Stimulated activated CD4-positive, alpha-beta T cell treated with anti-CD3 and anti-CD28 coated beads, Interleukin-15, amount 100 ng/mL, for 48 hours (primary cell): ENCODE measurements at regions not wholly inside any gene's neighbourhood (a gene's known extent, or its start where the extent isn't known, plus 50 kb on each side); places are given as distances from the start of the nearest gene placed in this dataset.

Source experiments
- DNase-seq, 2 donors: peaks; one replicate each; pipeline ENCODE4 v3.0.0-alpha.2; 2020; ENCODE audit warnings: low read depth in 2 of 2

DNA sequence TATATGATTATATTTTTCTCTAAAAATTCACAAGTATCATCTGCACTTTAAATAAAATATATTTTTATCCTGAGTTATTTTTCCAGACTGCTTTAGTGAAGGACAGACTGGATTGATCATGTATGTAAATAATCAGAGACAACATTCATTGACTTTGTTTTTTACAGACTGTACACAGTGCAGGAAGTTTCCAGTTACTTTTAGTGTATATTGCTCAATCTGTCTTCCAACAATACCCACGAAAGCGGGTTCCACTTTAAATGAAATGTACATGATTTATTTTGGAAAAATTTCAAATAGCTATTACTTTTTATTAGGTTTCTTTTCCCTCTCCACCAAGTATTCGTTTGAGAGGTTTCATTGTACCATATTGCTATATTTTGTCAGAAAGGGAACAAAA, 497.0 kb downstream of the FSCB start:
- no peak for DNase-seq

DNA sequence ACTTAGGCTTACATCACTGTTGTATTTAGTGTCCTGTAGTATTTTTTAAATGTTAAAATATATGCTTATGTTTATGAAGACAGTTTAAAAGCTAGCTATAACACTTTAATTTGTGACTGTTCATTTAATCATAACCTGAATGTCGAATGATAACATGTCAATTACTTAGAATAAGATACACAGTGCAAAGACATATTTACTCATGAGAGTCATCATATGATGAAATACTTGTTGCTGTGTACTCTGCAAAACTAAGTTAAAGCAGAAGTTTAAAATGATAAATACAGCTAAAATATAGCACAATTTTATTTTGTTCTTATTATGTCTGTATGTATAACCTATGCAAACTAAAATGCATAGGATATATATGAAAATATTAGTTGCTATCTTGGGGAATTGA, 497.4 kb downstream of the FSCB start:
- no peak for DNase-seq

DNA sequence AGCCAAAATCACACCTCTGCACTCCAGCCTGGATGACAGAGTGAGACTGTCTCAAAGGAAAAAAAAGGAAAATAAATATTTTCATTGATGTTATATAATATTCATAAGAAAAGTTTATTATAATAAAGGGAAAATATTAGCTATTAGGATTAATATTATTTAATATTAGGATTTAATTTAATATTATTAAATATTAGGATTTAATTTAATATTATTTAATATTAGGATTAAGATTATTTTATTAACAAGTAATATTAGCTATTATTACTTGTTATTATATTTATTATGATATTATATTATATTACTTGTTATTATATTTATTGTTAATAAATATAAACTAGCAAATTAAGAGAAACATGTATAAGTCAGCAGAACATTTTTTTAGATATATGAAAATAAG, 518.1 kb downstream of the FSCB start:
- DNase-seq, result no peak

DNA sequence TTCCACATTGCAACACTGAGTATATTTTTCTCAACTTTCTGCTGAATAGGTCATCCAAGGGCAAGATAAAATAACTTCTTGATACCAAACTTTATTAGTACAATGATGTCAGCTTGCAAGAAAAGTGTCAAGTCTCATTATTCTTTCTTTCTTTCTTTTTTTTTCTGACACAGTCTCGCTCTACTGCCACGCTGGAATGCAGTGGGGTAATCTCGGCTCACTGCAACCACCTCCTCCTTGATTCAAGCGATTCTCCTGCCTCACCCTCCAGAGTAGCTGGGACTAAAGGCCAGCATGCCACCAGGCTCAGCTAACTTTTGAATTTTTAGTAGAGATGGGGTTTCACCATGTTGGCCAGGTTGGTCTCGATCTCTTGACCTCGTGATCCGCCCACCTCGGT, 523.4 kb downstream of the FSCB start:
- DNase-seq, result no peak

DNA sequence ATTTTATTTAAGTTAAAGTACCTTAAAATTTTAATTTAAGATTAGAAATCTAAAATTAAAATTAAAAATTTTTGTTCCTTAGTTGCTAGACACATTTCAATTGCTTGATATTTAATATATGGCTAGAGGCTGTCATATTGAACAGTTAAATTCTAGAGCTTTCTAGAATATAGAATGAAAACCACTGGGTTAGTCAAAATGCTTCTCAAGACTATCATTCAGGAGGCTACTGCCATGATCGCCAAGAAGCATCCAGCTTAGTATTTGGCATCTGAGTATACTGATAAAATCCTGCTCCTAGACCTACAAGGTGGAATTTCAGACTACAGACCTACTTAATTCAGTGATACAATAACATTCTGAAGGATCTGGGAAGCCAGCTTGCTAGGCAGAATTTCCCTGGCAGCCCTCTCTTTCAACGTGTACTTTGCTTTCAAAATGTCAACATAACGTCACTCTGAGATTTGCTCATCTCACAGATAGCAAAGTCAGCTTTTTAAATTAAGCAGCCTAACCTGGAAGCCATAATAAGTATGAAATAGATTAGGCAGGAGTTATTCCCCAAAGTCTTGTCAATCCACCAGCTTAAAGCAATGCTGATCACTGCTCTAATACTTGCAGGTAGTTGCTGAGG, 525.8 kb downstream of the FSCB start:
- no peak for DNase-seq

DNA sequence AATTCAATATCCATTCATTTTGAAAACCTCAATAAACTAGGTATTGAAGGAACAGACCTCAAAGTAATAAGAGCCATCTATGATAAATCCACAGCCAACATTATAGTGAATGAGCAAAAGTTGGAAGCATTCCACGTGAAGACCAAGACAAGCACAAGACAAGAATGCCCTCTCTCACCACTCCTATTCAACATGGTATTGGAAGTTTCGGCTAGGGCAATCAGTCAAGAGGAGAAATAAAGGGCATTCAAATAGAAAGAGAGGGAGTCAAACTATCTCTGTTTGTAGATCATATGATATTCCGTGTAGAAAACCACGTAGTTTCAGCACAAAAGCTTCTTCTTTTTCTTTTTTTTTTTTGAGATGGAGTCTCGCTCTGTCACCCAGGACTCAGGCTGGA, 550.3 kb downstream of the FSCB start:
- no peak for DNase-seq

DNA sequence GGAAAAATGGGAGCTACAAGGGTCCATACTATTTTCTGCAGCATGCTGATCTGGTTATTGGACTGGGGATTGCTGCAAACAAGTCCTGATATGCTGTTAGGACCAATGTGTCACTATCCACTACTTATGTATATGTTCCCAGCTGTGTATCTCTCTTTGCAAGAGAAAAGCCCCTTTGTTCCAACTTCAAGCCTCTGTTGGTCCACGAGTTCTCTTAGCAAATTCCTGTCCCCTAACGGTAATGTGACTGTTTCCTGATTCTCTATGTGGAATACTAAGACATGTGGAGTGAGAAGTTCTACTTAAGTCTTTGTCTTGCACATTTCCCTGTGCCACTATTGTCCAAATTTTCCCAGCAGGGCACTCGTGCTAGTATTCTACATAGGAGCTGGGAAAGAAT, 557.7 kb downstream of the FSCB start:
- DNase-seq, result no peak

DNA sequence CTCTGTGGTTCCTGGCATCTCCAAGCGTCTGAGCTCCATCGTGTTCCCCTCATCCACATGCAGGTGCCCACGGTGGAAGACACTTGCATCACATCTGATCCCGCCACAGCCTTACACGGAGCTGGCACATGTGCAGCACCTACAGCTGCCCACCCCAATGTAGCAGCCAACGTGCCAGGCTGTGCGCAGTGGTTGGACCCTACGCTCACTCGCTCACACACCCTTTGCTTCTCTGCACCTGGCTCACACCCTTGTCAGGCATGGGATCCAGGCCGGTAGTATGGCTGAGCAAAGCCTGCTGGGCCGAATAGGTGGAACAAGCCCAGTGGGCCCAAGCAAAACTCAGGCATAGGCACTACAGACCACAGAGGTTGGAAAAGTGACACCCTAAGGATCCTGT, 567.2 kb downstream of the FSCB start:
- no peak for DNase-seq

DNA sequence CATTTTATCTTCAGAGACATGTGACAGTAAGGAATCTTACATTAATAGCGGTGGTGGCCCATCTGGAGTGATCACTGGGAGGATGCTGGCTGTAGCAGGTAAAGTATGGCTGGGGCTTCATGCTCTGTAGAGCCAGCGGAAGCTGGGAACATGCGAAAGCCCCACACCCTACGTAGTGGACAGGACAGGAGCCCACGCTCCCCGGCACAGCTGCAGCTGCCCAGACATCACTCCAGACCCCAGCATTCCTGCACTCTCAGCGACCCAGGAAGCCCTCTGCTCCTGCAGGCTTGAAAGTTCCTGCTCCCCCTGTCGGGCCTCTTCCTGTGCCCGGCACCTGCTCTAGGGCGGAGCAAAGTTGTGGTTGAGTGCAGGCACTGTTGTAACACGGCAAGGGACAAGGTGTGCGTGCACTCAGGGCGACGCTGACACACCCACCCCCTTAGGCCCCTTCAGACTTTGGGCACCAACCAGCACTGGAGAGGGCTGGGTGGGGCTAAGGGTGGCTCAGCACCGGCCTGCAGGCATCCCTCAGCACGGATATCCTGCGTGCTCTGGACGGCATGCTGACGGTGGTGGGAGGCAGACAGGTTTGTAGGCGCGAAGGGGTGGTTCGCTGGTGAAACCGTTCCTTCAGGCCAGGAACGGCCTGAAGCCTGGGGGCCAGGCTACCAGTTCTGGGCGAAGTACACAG, 568.3 kb downstream of the FSCB start:
- DNase-seq, result no peak

DNA sequence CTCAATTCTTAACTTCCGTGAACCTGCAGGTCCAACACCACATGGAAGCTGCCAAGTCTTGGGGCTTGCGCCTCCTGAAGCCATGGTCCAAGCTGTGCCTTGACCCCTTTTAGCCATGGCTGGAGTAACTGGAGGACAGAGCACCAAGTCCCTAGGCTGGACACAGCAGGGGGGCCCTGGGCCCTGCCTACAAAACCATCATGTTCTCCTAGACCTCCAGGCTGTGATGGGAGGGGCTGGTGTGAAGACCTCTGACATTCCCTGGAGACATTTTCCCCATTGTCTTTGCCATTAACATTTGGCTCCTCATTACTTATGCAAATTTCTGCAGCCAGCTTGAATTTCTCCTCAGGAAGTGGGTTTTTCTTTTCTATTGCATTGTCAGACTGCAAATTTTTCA, 570.1 kb downstream of the FSCB start:
- no peak for DNase-seq

DNA sequence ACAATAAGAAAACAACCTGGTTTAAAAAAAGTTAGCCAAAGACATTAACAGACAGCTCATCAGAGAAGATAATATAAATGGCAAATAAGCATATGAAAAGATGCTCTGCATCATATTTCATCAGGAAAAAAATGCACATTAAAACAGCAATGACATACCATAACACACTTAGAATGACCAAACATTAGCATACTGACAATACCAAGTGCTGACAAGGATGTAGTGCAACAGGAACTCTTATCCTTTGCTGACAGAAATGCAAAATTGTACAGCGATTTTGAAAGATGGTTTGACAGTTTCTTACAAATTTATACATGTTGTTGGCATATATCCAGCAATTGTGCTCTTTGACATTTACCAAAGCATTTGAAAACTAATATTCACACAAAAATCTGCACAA, 573.0 kb downstream of the FSCB start:
- DNase-seq, result no peak

DNA sequence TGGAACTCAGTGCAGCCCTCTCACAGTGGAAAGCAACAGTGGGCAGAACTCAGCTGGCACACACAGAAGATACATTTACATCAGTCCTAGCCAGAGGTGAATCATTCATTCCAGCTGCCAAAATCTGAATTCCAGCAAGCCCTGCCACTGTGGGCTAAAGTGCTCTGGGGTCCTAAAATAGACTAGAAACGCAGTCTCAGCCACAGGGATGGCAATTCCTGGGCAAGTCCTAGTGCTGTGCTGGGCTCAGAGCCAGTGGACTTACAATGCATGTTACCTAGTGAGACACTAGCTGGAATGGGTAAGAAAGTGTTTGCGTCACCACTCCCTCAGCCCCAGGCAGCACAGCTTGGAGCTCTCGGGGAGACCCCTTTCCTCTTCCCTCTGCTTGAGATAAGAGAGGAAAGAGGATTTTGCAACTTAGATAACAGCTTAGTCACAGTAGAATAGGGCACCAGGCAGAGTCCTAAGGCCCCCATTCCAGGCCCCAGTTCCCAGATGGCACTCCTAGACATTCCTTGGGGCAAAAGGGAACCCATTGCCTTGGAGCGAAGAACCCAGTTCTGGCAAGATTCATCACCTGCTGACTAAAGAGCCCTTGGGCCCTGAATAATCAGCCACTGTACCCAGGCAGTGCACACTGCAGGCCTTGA, 592.9 kb downstream of the FSCB start:
- no peak for DNase-seq

DNA sequence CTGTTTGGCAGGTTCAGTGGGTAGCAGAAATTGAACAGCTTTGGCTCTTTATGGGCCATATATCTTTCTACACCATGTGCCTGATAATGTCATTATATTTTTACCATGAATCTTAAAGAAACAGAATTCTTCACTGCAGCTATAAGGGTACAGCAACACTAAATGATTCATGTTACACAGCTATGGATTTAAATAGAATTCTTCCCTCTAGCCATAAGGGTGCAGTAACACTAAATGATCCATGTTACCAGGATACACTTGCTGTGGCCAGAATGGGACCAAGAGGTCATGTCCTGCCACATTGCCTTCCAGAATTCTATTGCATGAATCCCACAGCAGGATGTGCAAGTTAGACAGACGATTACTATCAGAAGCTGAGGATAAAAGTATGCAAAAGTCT, 603.9 kb downstream of the FSCB start:
- DNase-seq, result no peak

DNA sequence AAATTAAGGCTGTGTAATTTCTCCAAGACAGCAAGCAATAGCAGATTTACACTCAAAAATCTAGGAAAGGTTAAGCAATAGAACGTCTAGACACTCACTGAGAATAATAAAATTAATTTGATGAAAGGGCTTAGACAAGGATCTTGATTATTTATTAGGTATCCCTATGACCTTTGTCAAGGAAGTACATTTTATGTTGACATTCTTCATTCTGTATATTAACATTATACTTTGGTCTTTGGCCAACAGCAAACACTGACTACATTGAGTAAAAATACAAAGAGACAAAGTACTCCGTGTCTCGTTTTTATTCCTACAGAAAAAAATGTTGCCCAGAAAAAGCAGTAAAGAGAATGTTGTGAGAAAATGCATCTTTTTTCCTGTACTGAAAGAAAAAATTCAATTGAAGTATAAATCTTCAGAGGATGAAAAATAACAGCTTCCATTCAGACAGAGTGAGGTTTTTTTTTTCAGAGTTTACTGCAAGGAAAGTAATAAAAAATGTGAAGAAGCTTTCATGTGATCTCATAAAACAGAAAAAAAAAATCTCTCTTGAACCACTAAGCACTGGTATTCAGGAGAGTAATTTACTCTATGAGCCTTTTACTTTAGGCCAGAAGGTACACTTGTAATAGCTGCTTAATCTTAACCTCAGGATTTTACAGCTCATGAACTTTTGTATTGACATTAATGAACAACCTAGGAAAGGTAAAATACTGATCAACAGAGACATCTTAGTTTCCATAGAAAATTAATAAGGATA, 605.0 kb downstream of the FSCB start:
- no peak for DNase-seq

DNA sequence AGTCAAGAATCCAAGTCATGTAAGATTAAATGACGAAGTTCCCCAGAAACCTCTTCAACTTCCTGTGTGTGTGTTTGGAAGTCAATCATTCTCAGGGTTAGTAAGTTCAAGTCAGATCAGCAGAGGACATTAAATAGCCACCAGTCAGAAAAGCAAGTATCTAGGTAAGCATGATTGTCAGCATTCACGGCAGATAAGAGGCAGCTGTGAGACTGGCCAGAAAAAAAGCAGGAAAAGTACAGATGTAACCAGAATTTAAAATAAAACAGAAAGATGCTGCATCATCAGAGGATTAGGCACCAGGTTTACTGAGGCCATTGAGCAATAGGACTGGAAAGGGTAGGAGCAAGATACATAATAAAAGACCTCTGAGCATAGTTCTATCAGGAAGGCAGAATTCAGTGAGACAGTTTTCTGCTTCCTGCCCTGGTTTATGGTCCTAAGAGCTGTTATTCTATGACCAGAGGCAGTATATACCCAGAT, 606.9 kb downstream of the FSCB start:
- DNase-seq, result no peak

DNA sequence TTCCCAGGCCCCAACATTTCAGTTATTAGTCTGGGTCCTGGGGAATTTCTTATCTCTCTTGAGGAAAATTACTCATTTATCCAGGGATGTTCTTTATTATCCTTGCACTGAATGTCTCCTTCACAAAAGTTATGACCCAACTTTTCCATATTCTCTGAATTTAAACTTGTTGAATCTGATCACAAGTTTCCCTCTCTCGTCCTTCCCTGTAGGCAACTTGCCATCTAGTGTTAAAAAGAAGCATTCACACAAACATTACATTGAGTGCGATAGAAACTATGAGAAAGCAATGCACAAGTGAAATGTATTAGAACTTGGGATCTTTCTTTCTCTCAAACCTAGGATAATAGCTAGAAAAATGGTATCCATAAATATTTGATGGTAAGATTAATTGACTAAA, 608.4 kb downstream of the FSCB start:
- DNase-seq, result no peak

DNA sequence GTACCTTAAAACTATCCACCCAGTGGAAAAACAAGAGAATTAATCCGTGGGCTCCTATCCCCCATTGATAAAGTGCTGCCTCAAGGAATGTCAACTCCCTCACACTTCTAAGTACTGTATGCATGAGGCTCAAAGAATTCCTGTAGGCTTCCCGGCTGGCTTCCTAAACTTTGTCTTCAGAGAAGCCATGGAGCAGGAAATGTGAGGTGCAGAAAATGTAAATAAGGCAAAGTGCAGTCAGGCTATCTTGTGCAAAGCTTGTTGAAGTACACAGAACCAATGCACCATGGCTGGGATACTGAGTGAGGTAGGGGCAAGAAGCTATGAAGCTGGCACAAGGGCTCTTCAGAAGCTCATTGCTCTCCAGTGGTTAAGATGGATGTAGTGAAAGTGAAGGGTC, 611.0 kb downstream of the FSCB start:
- no peak for DNase-seq

DNA sequence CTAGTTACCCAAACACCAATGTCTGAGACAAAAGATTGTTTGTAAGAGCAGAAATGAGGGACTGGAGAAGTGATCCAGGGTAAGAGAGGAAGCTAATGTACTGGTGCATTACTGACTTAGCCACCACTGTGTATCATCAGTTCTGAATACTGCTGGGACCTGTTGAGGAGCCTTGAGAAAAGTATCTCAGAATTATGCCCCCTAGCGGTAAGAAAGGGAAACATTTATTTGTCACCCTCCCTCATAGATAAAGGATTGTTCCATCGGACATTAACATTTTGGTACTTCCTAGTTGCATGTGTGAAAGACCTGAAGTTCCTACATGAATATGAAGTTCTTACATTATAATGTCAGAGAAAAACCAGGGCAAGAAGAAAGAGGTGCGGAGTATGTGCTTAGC, 612.5 kb downstream of the FSCB start:
- no peak for DNase-seq

DNA sequence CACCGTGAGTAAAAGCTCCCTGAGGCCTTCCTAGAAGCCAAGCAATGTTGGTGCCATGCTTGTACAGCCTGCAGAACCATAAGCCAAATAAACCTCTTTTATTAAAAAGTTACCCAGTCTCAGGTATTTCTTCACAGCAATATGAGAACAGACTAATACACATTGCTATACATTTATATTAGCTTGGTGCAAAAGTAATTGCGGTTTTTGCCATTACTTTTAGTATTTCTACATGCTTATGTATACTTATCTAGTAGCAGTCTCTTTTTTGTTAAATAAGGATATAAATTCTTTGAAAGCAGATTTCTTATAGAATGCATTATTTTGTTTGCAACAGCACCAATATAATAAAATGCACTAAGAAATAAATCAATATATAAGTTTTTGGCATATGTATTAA, 619.6 kb downstream of the FSCB start:
- DNase-seq, result no peak

DNA sequence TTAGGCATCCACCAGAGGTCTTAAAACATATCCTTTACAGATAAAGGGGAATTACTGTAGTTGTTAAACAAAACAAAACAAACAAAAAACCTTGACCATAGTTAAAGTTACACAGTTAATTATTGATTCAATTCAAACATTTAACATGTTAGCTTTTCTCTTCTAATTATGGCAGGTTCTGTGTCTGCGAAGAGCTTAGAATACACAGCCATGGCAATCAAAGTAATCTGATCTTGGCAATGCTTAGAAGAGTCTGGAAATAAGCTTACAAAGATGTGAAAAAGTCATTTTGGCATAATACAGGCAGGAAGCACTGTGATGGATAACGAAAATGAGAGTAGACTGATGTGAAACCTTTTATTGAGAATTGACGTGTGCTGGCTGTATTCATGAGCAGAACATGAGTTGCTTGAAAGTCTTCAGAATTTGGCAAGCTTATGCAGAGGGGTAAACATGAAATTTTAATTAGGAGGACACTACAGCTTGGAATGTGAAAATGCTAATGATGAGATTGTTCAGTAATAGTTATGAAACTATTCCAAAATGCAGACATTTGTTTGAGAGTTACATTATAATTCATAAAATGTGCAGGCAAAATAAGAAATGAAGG, 629.6 kb downstream of the FSCB start:
- no peak for DNase-seq

DNA sequence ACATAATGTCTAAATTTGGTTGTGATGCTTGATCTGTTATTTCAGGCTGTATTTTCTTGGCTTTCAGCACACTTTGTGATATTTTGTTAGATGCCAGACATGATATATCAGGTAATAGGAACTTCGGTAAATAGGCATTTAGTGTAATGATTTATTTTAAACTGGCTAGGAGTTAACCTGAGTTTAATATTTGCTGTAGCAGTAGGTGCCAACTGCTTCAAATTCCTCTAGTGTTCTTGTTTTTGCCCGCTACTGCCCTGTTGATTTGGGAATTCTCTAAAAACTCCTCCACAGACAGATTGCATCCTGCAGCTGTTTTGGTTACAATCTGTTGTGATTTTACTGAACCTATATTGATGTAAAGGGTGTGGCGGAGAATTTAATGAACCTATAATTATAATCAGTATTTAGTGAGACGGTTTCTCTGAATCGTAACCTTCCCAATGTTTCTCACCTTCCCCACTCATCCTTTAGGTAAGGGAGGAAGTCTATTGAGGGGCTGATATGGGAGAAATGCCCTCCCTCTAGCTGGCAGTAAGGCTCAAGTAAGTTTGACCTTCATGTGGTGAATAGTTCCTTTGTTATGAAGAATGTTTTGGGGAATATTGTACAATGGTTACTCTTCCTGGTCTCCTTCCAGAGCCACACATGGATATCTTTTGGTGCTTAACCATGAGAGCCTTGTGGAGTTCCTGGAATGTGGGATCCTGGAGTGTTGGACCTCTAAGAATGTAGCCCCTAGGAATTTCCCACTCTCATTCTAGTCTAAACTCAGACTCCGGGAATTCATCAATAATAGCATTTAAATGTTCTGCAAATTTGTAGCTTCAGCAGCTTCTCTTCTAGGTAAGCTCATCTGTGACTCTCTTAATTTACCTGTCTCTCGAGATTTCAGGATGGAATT, 634.1 kb downstream of the FSCB start:
- DNase-seq, result no peak
